Occipital lobe (tissue), 1 donor: ENCODE measurements at regions not wholly inside any gene's neighbourhood (a gene's known extent, or its start where the extent isn't known, plus 50 kb on each side); places are given as distances from the start of the nearest gene placed in this dataset.
"Not testable (repeated sequence)": the region's sequence is repeated elsewhere in the genome, so short reads cannot be mapped to it uniquely, and the experiment has no call there.

Experiments
- DNase-seq: peaks from one replicate; lab custom pipeline; 2025; lab: John Stamatoyannopoulos, UW

DNA sequence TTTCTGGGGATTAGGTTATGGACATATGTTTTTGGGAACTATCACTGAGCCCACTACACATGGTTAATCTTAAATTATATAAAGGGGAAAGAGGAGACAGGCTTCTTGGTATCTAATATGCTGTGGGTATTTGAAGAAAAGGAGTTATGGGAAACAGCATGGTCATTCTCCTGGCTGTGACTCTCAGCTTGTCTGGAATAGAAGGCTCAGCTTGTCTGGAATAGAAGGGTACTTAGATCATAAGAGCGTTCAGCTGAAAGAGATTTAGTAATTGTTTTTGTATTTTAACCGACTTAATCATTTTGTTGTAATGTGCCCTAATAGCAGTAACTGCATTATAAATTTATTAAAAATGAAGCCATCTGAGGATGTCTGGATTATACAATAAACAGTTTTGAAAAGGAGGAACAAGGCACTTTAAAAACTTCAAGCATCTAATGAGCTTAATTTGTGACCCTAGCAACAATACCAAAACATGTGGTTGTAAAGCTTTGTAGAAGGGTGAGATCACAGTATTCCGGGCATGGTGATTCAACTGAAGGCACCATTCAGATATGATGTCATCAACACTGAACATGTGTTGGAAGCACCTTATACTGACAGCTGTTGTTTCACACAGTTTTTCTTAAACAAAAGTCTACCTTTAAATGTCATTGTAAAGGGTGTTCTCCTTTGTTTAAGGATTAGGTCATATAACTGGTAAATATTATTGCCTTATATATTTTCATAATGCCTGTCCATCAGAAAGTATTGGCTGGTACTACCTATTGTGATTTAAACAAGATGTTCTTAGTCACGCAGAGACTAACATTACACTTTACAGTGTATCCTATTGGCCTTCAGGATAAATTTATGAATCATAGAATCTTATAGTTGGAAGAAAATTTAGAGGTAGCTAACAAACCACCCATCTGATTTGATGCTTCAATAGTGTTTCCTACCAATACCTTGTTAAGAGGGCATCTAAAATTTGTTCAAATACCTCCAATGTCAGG, 2174.1 kb upstream of the WWC1 start:
- DNase-seq, result no peak

GRCh38 chr5:166119506-166119905, 2171.9 kb upstream of the WWC1 start:
- no peak for DNase-seq

DNA sequence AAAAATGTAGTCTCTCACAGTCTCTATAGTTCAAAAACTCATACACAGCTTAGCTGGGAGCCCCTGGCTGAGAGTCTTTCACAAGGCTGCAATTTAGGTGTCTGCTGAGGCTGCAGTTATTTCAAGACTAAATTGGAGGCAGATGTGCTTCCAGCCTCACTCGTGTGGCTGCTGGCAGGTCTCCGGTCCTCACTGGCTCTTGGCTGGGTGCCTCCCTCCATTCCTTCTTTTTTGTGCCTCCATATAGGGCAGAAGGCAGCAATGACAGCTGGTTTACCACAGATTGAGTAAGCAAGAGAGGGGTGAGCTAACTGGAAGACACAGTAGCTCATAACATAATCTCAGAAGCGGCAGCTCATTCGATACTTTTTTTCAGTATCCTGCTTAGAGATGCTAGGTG, 2167.7 kb upstream of the WWC1 start:
- DNase-seq, result no peak

DNA sequence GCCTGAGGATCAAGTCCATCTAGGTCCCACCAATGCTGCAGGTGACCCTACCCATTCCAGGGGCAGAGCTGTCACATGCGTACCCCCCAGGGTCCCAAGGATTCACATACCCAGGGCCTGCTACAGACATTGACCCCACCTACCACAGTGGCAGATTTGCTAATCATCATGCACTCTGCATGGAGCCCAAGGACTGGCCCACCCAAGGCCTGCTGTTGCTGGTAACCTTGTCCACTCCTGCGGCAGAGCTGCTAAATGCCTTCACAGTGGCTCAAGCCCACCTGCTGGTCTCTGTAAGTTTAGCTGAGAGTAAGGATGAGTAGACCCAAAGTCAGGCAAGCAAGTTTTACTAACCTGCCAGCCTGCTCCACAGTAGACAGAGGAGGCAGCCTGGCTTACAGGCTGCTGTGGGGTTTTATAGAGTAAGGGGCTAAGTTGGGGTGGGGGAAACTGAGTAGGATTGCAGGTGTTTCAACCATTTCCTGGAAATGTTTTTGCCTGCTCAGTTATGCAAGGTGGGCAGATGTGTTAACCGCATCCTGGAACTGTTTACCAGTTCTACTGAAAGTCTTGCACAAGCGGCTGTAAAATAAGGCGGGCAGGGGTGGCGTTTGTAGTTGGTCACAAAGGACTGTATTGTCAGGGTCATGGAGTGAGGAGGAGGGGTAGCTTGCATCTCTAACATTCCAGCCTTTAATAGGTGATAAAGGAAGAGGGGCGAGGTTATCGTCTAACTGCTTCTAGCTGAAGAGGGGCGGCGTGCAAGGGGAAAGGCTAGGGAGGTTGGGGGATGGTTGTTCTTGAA, 2163.5 kb upstream of the WWC1 start:
- no peak for DNase-seq

GRCh38 chr5:166145107-166145506, 2146.3 kb upstream of the WWC1 start:
- not testable (repeated sequence) for DNase-seq

- DNase-seq, result no peak
These were observed 2127.3 kb upstream of the WWC1 start for GRCh38 chr5:166163996-166164610.

DNA sequence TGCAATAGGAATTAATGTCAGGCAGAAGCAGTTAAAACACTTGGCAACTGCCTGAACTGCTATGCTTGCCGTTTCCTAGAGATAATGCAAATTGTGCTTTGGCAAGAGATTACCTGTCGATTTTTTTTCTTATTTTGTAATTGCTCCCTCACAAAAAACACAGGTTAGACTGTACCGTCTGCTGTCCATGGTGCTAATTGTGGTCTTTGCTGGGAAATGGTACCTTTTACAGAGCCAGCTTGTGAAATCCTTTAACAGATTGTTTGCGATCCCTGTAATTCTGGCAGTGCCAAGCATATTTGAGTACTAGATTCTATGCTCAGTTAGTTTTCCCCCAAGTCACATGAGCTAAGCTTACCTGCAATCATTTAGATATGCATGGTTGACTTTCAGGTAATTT, 2125.8 kb upstream of the WWC1 start:
- no peak for DNase-seq

DNA sequence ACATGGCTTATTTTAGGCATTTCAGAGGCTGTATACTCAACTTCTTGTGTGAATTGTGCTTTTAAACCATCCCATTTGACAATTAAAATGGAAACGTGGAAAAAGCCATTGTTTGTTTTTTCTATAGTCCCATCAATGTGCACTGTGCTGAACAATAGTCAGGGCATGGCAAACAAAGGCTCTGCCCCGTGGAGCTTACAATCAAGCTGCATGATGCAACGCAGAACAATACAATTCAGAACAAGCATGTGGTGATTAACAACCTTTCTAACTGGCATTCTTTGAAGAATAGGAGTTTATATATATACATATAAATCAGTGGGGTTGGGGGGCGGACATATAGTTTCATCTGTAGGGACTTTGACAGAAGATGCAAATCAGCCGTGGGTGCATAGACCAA, 2125.4 kb upstream of the WWC1 start:
- DNase-seq, result no peak

DNA sequence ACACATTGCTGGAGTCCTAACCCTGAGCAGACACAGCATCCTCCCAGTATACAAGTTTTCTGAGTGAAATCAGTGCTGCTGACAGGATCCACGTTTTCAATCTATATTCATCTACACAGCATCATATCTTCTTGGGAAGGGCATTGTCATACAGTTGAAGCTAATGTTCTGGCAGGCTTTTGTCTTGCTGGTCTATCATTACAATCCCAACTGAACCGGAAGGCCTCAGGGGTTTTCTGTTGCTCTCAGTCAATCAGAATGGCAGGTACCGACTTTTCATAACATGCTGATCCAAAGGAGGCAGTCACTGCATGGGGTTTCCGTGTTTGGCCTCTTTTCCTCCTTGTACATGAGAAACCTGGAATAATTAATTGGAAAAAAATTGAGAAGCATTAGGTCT, 2118.8 kb upstream of the WWC1 start:
- no peak for DNase-seq

- no peak for DNase-seq
These were observed 2112.9 kb upstream of the WWC1 start for GRCh38 chr5:166178411-166179080.

DNA sequence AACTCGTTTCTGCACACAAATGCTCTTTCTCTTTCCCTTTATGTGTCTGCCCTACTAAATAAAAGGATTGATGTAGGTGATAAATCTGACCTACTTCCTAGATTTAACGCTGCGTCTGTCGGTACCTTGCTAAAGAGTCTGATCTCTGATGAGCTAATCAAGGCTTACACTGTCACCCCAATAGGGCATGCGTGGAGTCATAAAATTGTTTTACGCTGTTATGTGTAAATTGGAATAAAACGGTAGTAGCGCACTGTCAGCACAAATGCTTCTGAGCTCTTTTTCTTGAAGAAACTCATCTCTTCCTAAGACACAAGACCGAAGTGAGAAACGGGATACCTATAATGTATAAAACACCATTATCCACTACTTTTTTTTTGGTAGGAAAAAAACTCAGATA, 2106.3 kb upstream of the WWC1 start:
- no peak for DNase-seq

DNA sequence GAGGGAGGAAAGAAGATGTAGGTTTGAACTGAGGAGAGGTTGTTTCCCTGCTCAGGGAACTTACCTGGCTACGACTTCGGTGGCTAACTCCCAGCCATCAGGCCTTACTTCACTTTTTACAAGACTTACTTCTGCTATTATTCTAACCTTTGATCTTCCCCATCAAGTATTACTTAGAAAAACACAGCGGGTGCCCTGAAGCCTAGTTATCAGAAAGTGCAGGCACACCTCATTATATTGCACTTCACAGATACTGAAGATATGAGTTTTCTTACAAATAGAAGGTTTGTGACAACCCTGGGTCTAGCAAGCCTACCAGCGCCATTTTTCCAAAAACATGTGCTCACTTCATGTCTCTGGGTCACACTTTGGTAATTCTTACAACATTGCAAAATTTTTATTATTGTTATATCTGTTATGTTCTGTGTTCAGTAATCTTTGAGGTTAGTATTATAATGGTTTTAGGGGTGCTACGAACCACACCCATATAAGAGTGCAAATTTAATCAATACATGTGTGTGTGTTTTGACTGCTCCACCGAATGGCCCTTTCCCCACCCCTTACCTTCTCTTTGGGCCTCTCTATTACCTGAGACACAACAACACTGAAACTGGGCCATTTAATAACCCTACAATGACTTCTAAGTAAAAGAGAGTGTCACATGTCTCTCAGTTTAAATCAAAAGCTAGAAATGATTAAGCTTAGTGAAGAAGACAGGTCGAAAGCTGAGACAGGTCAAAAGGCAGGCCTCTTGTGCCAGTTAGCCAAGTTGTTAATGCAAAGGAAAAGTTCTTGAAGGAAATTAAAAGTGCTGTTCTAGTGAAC, 2102.7 kb upstream of the WWC1 start:
- no peak for DNase-seq

DNA sequence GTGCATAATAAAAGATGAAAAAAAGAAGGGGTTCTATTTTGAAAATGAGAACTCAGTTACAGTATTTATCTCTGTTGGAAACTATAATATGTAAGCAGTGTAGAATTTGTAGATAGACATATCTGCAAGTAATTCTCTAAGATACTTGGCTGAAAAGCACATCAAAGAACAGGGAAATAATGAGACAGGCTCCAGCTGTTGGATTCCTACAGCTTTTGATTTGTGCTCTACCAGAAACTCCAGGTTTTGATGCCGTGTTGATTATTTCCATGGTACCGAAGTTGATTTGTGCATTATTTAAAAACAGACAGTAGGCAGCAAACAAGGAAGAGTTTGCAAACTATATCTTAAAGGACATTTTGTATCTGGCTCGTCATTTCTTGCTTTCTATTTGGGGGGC, 2098.7 kb upstream of the WWC1 start:
- DNase-seq, result no peak

DNA sequence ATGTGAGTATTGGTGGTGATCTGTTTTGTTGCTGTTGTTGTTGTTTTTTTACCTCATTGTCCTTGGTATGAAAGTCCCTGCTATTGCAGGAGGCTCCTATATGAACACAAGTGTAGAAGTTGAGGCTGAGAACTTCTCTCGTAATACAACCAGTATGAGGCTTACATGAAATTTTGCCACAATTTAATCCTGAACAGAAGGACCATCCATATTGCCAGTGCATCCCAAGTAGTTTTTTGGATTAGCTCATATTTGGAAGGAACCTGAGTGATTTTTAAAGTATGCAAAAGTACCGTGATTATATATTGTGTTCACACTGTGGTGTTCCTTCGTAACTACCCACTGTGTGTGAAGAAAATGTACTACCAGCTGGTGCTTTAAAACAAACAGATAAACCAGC, 2095.5 kb upstream of the WWC1 start:
- no peak for DNase-seq

DNA sequence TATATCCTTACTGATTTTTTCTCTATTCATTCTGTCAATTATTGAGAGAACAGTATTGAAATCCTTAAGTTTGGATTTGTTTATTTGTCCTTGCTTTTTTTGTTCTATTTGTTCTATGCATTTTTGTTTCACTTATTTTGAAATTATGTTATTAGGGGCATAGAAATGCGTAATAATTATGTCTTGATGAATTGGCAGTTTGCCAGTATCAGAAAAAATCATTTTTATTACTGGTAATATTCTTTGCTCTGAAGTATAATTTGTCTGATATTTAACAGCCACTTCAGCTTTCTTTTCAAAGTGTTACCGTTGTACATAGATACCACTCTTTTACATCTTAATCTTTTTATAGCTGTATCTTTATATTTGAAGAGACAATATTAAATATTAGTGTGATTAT, 2090.9 kb upstream of the WWC1 start:
- DNase-seq, result no peak

- no peak for DNase-seq
These were observed 2079.8 kb upstream of the WWC1 start for GRCh38 chr5:166211640-166212039.

GRCh38 chr5:166236327-166236726, 2055.1 kb upstream of the WWC1 start:
- DNase-seq, result no peak

DNA sequence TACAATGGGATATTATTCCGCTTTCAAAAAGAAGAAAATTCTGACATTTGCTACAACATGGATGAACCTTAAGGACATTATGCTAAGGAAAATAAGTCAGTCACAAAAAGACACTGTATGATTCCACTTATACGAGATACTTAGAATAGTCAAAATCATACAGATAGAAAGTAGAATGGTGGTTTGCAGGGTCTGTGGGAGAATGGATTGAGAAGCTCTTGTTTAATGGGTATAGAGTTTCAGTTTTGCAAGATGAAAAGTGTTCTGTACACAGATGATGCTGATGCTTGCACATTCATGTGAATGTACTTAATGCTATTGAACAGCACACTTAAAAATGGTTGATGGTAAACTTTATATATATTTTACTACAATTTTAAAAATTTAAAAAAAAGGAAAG, 2050.7 kb upstream of the WWC1 start:
- no peak for DNase-seq

DNA sequence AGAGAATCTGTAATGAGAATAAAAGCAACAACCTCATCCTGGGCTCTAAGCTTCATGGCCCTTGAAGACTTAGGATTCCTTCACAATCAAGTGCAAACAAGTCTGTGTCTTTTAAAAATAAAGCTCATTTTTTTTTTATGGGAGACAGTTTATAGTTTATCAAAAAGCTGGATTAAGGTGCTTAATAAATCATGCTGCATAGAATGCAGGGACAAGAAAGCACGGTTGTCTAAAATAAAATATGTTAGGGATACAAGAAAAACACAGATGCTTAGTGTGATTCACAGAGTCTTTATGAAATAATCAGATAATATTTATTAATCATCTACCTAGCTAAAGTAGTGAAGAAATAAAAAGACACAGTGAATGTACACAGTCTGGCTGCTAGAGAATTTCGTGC, 2045.9 kb upstream of the WWC1 start:
- DNase-seq, result no peak

GRCh38 chr5:166251786-166252185, 2039.7 kb upstream of the WWC1 start:
- no peak for DNase-seq

GRCh38 chr5:166257661-166258060, 2033.8 kb upstream of the WWC1 start:
- DNase-seq, result no peak
